Medulla oblongata (tissue), 1 donor: ENCODE measurements at regions not wholly inside any gene's neighbourhood (a gene's known extent, or its start where the extent isn't known, plus 50 kb on each side); places are given as distances from the start of the nearest gene placed in this dataset.
A peak's percentile ranks its signal among the peaks of the same experiment; 100 is the strongest.

Source experiments
- DNase-seq: peaks from one replicate; pipeline ENCODE4 v3.0.0-alpha.2; 2015; ENCODE audit errors: extremely low spot score

DNA sequence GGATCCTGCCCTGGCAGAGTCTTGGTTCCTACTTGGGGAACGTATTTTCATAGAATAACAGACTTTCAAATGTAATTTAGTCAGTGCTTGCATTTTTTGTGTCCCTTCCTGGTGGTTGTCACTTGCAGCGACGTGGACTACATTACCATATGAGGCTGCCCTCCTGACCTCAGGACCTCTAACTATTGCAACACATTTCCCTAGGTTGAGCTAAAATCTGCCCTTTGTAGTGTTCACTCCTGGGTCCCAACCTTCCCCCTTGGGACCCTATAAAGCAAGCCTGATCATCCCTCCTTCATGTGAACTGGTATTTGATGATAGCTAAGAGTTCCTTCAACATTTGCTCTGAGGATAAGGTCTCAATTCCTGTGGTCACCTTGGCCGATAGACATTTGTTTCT lies 95.6 kb upstream of the CACNA1E start:
- DNase-seq: no peak

GRCh38 chr1:181390410-181391077 lies 92.8 kb upstream of the CACNA1E start:
- no peak for DNase-seq

- no peak for DNase-seq
Observed at GRCh38 chr1:181391301-181391900, 91.9 kb upstream of the CACNA1E start.

- no peak for DNase-seq
Observed at GRCh38 chr1:181392133-181392532, 91.2 kb upstream of the CACNA1E start.

DNA sequence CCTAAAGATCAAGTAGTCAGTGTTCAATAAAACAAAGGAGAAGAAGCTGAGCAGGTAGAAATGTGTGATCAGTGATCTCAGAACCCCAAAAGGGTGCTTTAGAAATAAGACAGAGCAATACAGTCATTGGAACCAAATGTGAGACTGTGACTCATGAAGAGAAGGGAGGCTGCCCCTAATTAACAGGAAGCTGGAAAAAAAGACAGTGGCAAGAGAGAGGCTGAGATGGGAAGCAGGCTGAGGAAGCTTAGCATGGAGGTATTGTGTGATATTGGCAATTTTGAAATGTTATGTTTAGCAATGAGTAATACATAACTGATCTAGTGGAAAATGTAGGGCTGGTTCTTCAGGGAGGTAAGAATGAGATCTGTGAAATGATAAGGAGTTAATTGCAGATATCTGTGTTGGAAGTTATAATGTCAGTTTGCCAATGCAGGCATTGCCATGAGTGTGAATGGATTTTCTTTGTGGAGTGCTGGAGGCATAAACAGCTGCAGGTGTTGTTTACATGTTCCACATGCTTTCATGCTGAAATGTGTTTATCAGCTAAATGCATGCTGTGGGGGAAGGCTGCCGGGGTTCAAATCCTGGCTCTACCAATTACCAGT lies 90.6 kb upstream of the CACNA1E start:
- no peak for DNase-seq

- no peak for DNase-seq
Observed at GRCh38 chr1:181394766-181395165, 88.6 kb upstream of the CACNA1E start.

- DNase-seq: no peak
Observed at GRCh38 chr1:181396171-181396670, 87.1 kb upstream of the CACNA1E start.

DNA sequence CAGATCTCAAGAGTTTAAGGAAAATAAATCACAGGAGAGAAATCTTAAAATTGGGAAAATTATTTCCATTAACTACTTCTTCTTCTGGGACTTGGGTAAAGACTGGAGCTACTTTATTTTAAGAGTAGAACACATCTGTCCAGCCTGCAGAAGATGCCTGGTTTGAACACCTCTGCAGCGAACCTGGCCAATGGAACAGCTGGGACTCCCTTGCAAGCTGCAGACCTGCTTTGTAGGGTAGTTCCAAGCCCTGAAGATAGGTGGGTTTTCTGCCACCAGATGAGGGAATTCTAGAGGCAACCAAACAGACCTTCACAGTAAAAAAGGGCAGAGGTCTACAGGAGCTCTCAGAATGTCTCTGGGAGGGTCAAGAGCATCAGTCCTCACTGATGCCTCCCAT lies 86.5 kb upstream of the CACNA1E start:
- no peak for DNase-seq

DNA sequence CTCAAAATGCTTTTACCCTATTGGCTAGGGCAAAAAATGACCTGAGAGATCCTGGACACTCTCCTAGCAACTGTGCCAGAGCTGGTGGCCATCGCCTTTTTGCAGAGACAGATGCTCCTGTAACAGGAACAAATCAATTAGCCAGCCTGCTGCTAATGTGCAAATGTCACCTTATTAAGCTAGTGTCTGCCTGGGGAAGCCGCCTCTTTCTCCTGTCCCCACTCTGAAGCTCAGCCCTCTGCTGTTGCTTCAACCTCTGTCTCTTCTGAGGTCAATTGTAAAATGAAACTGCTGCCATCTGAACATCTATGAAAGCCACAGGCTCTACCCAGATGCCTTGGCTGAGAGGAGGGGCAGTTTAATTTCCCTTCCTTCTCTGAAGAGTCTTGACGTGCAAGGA lies 85.5 kb upstream of the CACNA1E start:
- DNase-seq: no peak

- DNase-seq: no peak
Observed at GRCh38 chr1:181398544-181398943, 84.8 kb upstream of the CACNA1E start.

- DNase-seq: no peak
Observed at GRCh38 chr1:181405584-181405983, 77.7 kb upstream of the CACNA1E start.

DNA sequence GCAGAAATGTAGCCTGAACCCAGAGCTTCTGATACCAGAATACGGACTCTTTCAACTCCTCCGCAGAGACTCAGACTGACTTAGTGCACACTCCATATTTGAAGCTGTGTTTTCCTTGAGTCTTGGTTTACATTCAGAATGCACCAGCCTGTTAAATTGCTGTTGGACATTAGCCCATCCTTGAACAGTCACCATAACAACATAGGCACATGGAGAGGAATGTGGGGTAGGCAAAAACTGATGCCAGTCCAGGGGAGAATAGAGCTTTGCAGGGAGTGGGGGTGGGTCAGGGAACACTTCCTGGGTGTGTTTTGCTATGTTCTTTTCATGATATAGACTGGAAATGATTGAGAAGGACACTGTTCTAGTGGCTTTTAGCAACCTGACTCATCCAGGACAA lies 76.3 kb upstream of the CACNA1E start:
- peak; percentile 17 for DNase-seq

DNA sequence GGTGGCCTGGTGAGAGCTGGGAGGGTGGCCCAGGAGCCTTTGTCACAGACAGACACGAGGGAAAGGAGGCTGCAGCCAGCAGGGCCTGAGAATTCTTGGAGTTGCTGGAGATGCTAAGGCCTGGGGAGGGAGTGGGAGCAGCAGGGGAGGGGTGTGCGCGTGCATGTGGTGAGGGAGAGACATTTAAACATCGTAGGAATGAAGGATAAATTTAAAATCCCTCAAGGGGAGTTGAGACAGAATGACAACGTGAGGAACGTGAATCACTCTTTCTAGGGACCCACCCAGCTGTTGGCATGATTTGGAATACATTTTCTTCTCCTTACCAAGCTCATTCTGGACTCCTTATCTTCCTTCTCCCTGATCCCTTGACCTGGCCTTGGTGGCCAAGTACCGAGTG lies 73.3 kb upstream of the CACNA1E start:
- DNase-seq: no peak

DNA sequence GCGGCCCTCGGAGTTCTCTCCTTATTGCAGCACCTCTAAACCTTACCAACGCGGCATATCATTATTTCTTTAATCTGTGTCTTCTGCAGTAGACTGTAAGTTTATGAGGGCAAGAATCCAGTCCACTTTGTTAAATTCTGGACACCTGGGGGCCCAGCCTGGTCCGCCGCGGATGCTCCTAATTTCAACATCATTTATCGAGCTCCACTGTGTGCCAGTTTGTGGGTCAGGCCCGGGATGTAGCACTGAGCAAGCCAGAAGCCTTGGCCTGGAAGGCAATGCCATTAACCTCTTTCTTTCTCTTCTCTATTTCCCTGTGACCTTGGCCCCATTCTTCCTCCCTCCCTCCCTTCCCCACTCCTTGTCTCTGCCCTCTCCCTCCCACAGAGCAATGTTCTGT lies 70.6 kb upstream of the CACNA1E start:
- no peak for DNase-seq

DNA sequence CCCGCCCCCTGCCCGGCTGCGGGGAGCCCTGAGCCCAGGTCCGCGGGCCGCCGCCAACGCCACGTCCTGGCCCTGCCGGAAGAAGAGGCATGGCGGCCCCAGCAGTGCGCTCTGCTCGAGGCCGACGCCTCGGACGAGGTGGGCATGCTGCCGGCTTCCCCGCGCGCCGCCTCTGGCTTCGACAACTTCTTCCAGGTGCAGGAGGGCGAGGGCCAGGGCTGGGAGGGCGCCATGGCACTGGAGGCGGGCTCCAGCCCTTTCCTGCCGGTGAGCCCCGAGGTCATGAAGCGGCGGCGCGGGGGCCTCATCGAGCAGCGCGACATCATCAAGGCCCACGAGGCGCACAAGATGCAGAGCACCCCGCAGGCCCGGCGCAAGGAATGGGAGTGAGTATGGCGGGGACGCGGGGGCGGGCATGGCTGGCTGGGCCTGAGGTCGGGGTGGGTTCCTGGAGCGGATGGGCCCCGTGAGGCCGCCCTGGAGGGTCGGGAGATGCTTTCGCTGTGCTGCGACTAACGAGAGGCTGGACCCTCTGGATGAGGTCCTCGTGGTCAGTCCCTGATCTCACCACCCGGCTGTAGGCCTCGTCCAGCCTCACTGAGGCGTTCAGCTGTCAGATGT lies 70.0 kb upstream of the CACNA1E start:
- no peak for DNase-seq

DNA sequence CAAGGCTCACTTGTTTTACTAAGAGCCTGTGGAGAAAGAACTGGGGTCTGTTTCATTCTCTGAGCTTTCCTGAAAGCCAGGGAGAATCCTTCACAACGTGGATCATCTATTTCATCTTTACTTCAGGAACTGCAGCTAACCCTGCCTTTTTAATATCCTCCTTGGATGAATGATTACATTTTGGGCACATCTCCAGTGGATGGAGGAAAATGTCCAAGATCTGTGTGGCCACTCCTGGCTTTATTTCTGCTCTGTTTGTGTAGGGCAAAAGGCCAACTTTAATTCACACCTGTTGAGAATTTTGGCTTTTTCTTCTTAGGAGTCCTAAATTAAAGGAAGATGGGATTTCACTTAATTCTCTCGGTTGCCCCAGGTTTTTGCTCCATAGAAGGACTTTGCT lies 69.5 kb upstream of the CACNA1E start:
- no peak for DNase-seq

DNA sequence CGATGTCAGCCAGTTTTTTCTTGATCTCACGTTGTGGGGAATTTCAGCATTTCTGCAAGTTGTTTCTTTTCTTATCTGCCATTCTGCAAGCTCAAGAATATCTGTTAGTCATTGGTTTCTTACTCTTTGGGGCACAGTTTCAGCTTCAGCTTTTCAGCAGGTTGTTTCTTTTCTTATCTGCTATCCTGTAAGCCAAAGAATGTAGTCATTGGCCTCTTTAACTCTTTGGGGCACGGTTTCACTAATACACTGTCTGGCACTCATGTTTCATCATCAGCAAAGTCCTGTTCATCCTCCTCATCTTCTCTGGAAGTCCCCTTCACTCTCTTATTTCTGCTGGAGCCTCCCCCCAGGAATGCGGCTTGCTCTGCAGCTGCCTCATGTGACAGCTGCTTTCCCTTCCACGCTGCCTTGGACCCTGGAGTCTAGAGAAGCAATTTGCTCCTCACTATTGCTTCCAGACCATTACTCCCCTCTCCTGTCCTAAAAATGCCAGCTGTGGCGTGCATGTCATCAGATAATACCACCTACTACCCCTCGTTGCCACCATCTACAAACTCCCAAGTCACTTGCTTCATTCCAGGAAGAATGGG lies 67.0 kb upstream of the CACNA1E start:
- no peak for DNase-seq

- DNase-seq: no peak
Observed at GRCh38 chr1:181417915-181418314, 65.4 kb upstream of the CACNA1E start.

DNA sequence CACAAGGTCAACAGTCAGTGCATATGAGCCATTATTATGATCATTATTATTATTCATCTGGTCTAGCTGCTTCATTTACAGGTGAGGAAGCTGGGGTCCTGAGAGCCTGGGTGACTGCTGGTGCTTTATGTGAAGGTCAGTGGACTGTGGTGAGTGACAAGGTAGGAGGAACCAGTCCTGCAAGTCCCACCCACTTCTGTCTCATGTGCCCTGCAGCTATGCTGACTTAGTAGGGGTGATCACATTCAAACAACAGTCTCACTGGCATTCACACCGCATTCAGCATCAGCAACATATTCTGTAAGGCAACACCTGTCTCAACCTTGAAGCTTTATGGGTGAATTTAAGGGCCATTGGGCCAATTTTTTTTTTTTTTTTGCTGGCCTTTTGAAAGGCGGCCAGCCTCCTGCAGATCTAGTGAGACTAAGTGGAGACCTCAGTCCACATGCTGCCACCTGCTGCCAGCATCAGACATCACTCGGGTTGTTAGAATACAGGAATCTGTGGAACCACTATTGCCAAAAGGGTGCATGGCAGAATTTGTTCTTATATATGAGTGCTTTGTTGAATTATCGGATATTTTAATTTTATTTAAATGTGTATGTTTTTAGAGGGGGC lies 59.9 kb upstream of the CACNA1E start:
- DNase-seq: peak; percentile 59

GRCh38 chr1:181424786-181425403 lies 58.4 kb upstream of the CACNA1E start:
- peak; percentile 87 for DNase-seq

GRCh38 chr1:181425566-181425965 lies 57.8 kb upstream of the CACNA1E start:
- DNase-seq: no peak

GRCh38 chr1:181429462-181429861 lies 53.9 kb upstream of the CACNA1E start:
- no peak for DNase-seq
